B cell (primary cell): ENCODE measurements at regions not wholly inside any gene's neighbourhood (a gene's known extent, or its start where the extent isn't known, plus 50 kb on each side); places are given as distances from the start of the nearest gene placed in this dataset.

ENCODE experiments used
- CTCF ChIP-seq: fragments of 200-600 bp; IDR thresholded peaks from one replicate; pipeline ENCODE4 v1.8.0; 2022; ENCODE audit warnings: antibody characterized with exemption, mild to moderate bottlenecking
- EZH2 ChIP-seq: IDR thresholded peaks from 2 replicates; pipeline ENCODE4 v1.6.1; 2012; ENCODE audit warnings: borderline replicate concordance, low read depth, mild to moderate bottlenecking, moderate library complexity, low read length; ENCODE audit not compliant: insufficient read depth, poor library complexity, severe bottlenecking

- TF ChIP-seq CTCF: no peak
- no peak for TF ChIP-seq EZH2
These were observed 213.7 kb upstream of the RAB6C start for GRCh38 chr2:129765678-129766351.
